SK-N-SH treated with all-trans-retinoic acid at 6 μM for 48 hours (cell line): ENCODE measurements at regions not wholly inside any gene's neighbourhood (a gene's known extent, or its start where the extent isn't known, plus 50 kb on each side); places are given as distances from the start of the nearest gene placed in this dataset.

Experiments used
- ARNTL ChIP-seq: fragments of 450-650 bp; formaldehyde crosslinking; IDR thresholded peaks from 2 replicates; pipeline ENCODE4 v1.5.0; 2020; ENCODE audit warnings: low read depth, mild to moderate bottlenecking, moderate library complexity, borderline replicate concordance
- OSR1 ChIP-seq: fragments of 250-450 bp; sonication (Bioruptor Pico); IDR thresholded peaks from 2 replicates; pipeline ENCODE4 v1.8.0; 2022; ENCODE audit warnings: moderate library complexity, mild to moderate bottlenecking, inconsistent platforms
- PATZ1 ChIP-seq: fragments of 250-450 bp; sonication (Bioruptor Pico); IDR thresholded peaks from 2 replicates; pipeline ENCODE4 v1.8.0; 2020; ENCODE audit warnings: mild to moderate bottlenecking, moderate library complexity, borderline replicate concordance
- TCF4 ChIP-seq: fragments of 250-450 bp; sonication (Bioruptor Pico); IDR thresholded peaks from 2 replicates; pipeline ENCODE4 v1.8.0; 2021; ENCODE audit warnings: mild to moderate bottlenecking, moderate library complexity, borderline replicate concordance
- TOX ChIP-seq: fragments of 250-450 bp; sonication (Bioruptor Pico); IDR thresholded peaks from 2 replicates; pipeline ENCODE4 v1.8.0; 2021; ENCODE audit warnings: mild to moderate bottlenecking, moderate library complexity, borderline replicate concordance
- ZC3H10 ChIP-seq: fragments of 250-450 bp; sonication (Bioruptor Pico); IDR thresholded peaks from 2 replicates; pipeline ENCODE4 v1.5.1; 2021; ENCODE audit warnings: mild to moderate bottlenecking, moderate library complexity
- ZFP3 ChIP-seq: fragments of 250-450 bp; sonication (Bioruptor Pico); IDR thresholded peaks from 2 replicates; pipeline ENCODE4 v1.5.0; 2020; ENCODE audit warnings: mild to moderate bottlenecking, moderate library complexity
- ZNF70 ChIP-seq: fragments of 450-650 bp; formaldehyde crosslinking; IDR thresholded peaks from 2 replicates; pipeline ENCODE4 v1.5.0; 2020; ENCODE audit warnings: mild to moderate bottlenecking, moderate library complexity

- TF ChIP-seq ARNTL (CRISPR knock-in tag) (no peak), PATZ1 (CRISPR knock-in tag) (no peak), OSR1 (CRISPR knock-in tag) (no peak), TOX (CRISPR knock-in tag) (no peak), ZFP3 (CRISPR knock-in tag) (no peak), ZC3H10 (CRISPR knock-in tag) (no peak), TCF4 (CRISPR knock-in tag) (no peak), ZNF70 (CRISPR knock-in tag) (no peak)
These were observed 393.4 kb downstream of the MID1IP1 start for GRCh38 chrX:39194673-39195072.
